Hematopoietic multipotent progenitor cell treated with erythropoietin and hydrocortisone succinate and interleukin-3 and kit ligand, for 6 days (in vitro differentiated cells): ENCODE measurements at regions not wholly inside any gene's neighbourhood (a gene's known extent, or its start where the extent isn't known, plus 50 kb on each side); places are given as distances from the start of the nearest gene placed in this dataset.

ENCODE experiments used
- DNase-seq: peaks from one replicate; pipeline ENCODE4 v3.0.0-alpha.2; 2015

- DNase-seq, result no peak
Observed at GRCh38 chr4:54986095-54986846, 139.1 kb downstream of the KDR start.

- no peak for DNase-seq
Observed at GRCh38 chr4:54976682-54977081, 148.7 kb downstream of the KDR start.

GRCh38 chr4:54976031-54976430, 149.4 kb downstream of the KDR start:
- no peak for DNase-seq

DNA sequence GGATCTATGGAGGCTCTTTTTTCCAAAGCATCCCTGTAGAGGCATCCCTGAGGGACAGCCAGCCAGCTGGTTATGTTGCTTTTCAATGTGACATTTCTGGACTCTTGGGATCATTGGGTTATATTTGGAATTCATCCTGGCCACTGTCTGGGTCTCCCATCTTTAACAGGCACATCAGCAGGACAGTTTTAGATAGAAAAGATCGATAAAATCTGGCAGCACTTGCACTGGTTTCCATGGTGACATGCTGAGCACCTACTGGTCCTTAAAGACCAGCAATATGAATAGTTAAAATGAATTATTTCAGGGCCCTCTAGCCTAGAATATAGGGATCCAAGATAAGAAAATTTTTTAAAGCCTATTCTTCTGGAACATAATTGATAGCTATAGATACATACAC, 151.6 kb downstream of the KDR start:
- DNase-seq, result no peak

DNA sequence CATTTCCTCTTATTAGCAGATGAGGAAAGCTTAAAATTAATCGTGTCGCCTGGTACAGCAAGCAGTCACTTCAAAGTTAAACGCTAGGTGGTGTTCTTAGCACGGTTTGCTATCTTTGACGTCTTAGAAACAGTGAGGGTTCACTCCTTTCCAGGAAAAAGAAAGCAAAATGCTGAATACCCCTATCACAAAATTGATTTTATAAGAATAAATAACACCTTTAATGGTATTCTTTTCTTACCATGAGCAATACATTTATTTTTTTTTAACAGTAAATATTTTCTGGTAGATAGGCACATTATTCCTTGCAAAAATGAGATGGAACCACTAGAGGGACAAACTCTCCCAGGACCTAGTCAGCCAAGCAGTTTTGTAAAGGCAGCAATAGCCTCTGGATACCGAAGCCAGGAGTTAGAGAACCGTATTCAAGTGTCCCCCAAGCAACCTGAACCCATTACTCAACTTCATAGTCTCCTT, 153.9 kb downstream of the KDR start:
- peak; percentile 80 for DNase-seq

DNA sequence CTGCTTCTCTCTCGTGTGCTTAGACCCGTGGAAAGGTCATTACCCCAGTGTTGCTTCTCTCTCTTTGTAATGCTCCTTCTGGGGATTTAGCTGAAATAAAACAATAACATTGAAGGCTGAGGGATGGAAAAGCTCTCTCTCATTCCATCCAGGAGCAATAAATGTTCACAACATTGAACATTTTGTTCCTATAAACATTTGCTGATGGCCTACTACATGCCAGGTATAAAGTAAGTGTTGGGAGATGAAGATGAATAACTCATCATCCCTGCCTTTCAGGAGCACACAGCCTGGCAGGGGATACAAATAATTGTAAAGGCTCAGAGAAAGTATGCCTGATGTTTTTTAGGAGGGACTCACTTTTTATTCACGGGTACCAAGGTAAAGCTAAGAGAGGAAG, 158.1 kb downstream of the KDR start:
- DNase-seq, result no peak

DNA sequence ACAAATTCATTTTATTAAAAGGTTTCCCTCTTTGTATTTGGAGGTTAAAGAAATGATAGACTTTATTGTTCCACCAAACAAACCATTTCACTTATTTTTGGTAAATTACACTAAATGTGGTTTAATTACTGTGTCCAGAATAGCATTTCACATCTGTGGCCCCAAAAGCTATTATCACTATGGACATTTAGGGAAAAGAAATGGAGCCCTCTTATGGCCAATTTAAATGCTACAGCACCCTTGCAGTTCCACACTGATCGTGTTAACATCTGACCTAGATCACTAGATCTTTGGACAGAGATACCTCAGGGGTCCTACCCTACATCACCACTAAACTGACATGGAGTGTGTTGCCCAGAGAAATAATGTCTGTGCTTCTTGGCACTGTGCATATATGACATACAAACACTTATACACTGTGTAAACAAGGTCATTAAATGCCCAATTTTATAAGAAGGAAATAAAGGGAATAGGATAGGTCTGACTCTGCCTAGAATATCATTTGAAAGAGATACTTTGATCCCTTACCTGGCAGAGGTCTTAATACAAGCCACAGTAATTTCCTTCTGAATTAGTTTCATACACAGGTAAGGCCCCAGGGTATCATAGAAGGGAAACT, 163.9 kb downstream of the KDR start:
- peak; percentile 73 for DNase-seq

DNA sequence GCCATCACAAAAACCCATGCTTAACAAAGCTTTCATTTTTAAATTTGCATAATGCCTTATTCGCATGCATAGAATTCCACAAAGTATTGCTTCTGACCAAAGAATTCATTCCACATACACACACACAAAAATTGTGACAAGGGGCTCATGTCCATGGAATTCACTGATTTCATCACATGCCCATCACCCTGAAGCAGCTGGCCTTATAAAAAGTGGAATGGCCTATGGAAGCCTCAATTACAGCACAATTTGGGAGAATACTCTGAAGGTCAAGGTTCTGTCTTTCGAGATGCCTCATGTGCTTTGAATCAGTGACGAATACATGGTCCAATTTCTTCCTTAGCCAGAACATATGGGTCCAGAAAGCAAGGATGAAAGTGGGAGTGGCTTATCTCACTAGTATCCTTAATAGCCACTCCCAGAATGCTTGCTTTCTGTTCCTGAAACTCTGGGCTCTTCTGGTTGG, 165.7 kb downstream of the KDR start:
- no peak for DNase-seq

- no peak for DNase-seq
Observed at GRCh38 chr4:54959131-54959530, 166.3 kb downstream of the KDR start.

DNA sequence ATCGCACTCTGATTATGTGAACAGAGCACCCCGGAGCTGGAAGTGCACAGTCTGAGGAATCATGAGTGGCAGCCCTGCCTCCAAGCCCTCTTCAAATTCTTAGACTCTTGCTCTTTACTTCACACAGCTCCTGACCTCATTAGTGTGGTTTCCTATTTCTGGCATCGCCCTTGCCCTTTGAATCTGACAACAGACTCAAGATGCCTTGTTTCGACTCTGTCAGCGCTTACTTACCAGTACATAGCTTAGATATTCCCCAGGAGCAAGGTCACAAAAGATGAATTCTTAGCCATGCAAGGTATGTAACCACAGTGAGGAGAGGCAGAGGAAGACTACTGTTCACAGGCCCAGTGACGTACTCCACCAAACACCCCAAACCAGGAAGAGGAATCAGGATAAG, 167.2 kb downstream of the KDR start:
- no peak for DNase-seq

GRCh38 chr4:54954656-54955388, 170.6 kb downstream of the KDR start:
- no peak for DNase-seq

- DNase-seq, result no peak
Observed at GRCh38 chr4:54946741-54947140, 178.7 kb downstream of the KDR start.

GRCh38 chr4:54945838-54946237, 179.6 kb downstream of the KDR start:
- peak; percentile 32 for DNase-seq

DNA sequence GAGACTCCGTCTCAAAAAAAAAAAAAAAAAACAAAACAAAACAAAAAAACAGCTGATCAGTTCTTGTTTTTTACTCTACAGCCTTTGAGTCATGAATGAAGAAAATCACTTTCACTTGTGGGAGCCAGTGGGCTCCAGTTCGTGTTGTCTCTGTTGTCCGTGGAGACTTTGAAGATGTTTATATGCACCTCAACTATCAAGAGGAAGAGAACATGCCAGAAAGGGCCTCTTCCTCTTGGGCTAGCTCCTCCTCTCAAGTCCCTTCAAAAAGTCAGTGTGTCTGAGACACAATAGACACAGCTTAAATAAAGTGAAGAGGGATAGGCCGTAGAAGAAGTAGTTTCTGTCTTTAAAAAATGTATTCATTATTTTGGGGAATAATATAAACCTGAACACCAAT, 182.7 kb downstream of the KDR start:
- DNase-seq, result peak; percentile 25

- peak; percentile 30 for DNase-seq
Observed at GRCh38 chr4:54941994-54942552, 183.3 kb downstream of the KDR start.

- DNase-seq, result no peak
Observed at GRCh38 chr4:54940996-54941865, 184.2 kb downstream of the KDR start.

GRCh38 chr4:54937501-54937900, 187.9 kb downstream of the KDR start:
- DNase-seq, result peak; percentile 78

GRCh38 chr4:54933579-54933978, 191.8 kb downstream of the KDR start:
- DNase-seq, result no peak

DNA sequence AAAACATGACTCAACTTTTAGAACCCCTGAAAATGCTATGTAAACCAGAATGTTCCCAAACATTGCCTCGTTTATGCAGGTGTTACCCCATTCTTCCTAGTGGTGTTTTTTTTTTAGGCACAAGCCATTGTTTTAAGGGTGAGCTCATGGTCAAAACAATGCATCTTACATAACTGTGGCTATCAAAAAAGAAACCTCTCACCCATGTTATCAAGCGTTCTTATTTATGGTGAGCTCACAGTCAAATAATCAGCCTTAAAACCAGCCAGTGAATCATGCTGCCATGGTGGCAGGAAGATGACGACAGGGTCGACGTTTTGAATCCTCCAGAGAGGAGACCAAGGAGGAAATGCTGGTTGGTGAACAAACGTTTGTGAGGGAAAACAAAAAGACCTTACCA, 195.2 kb downstream of the KDR start:
- DNase-seq, result no peak

DNA sequence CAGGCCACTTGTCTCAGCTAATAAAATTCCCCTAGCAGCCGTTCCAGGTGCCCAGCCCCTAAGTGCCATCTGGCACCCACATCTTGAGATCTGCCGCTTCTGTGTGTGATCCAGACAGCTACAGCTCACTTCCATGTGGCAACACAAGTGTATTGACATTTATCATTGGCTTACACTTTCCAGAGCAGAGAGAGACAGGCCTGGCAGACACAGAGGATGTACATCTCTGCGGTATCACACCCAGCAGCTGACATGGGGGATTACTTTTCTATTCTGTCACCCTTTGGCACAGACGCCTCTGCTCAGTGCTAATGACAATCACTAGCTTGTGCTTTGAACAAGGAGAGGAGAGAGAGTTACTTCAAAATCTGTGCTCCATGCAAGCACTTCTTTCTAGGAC, 195.9 kb downstream of the KDR start:
- no peak for DNase-seq

GRCh38 chr4:54924891-54925290, 200.5 kb downstream of the KDR start:
- no peak for DNase-seq

DNA sequence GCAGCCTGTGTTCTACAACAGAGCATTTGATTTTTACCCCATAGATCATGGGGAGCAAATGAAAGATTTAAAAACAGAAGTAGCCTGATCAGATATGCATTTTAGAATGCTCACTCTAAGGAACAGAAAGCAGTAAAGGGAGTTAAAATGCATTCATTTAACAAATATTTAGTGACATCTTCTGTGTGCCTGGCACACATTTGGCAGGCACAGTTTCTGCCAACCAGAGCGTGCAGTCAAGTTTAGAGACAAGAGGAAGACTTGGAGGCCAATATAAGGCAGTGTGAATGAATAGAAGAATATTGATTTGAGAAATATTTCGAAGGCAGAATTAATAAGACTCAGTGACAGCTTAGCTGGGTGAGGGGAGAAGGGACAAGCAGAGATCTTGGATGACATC, 210.1 kb downstream of the KDR start:
- no peak for DNase-seq

DNA sequence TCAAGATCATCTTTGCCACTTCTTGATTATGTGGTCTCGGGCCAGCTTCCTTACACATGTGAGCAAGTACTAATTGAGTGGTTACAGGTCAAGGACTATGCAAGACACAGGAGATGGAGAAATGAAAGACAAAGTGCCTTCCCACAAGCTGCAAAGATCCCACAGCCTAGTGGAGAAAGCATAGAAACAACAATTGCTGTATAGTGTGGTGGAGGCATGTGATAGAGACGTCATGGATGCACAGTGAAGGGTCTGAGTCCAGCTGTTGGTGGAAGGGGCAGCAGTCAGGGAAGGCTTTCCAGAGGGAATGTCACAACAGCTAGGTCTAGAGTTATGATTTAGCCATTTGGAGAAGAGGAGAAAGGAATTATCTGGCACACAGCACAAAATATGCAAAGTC, 210.6 kb downstream of the KDR start:
- no peak for DNase-seq
